Lung (tissue), 11 donors: ENCODE measurements at regions not wholly inside any gene's neighbourhood (a gene's known extent, or its start where the extent isn't known, plus 50 kb on each side); places are given as distances from the start of the nearest gene placed in this dataset.

Experiments used
- ATAC-seq: fragments of 200-7000 bp; cut with Tn5 transposase; one replicate; pipeline ENCODE4 v1.9.1; 2020; ENCODE audit warnings: moderate number of reproducible peaks; ENCODE audit not compliant: insufficient read depth, low FRiP score
- DNase-seq, 3 donors: peaks; one replicate each; pipeline ENCODE4 v3.0.0-alpha.2; 2013 to 2017
- H3K27ac ChIP-seq, 2 donors: one replicate each; pipeline ENCODE4 v1.5.1; 2013; ENCODE audit warnings: mild to moderate bottlenecking in 2 of 2, moderate library complexity in 2 of 2, control low read depth in 1 of 2, inconsistent platforms in 1 of 2, low read depth in 1 of 2, low read length in 1 of 2
- H3K27me3 ChIP-seq, 3 donors: one replicate each; pipeline ENCODE4 v1.5.1; 2013; ENCODE audit warnings: low read length in 2 of 3; ENCODE audit not compliant: control insufficient read depth in 3 of 3, insufficient read depth in 3 of 3
- H3K36me3 ChIP-seq, 4 donors: one replicate each; pipeline ENCODE4 v1.5.1; 2013; ENCODE audit warnings: low read length in 4 of 4, mild to moderate bottlenecking in 1 of 4, moderate library complexity in 1 of 4; ENCODE audit not compliant: control insufficient read depth in 4 of 4, insufficient read depth in 4 of 4
- H3K4me1 ChIP-seq, 5 donors: one replicate each; pipeline ENCODE4 v1.5.1; 2013; ENCODE audit warnings: low read length in 5 of 5, mild to moderate bottlenecking in 2 of 5, moderate library complexity in 1 of 5; ENCODE audit not compliant: control insufficient read depth in 5 of 5, insufficient read depth in 5 of 5
- H3K4me3 ChIP-seq: one replicate; pipeline ENCODE4 v1.5.1; 2013; ENCODE audit warnings: mild to moderate bottlenecking, control low read depth, moderate library complexity
- H3K9ac ChIP-seq, 2 donors: one replicate each; pipeline ENCODE4 v1.5.1; 2013; ENCODE audit warnings: low read length in 2 of 2, control low read depth in 1 of 2; ENCODE audit not compliant: insufficient read depth in 1 of 2
- H3K9me3 ChIP-seq, 4 donors: one replicate each; pipeline ENCODE4 v1.5.1; 2013; ENCODE audit warnings: low read length in 3 of 4, mild to moderate bottlenecking in 1 of 4, moderate library complexity in 1 of 4; ENCODE audit not compliant: control insufficient read depth in 4 of 4, insufficient read depth in 3 of 4
- WGBS, 2 donors: extraction: QIAGEN DNeasy Blood & Tissue Kit; methylation state at CpG; one replicate each; pipeline ENCODE4 v1.1.7; 2013; 5-methylcytosine and 5-hydroxymethylcytosine counted together
- TF ChIP-seq, protein P1 (sequence below): IDR thresholded peaks from 2 replicates; pipeline ENCODE4 v1.5.1; 2012; ENCODE audit warnings: mild to moderate bottlenecking; ENCODE audit errors: control extremely low read depth, extremely low read depth
- donor health status: control.
- donor health status: control.
- donor health status: Bipolar disorder and iron deficiency.
- donor health status: healthy.
- donor health status: DM: yes; HTN: yes; CAD: no.

DNA sequence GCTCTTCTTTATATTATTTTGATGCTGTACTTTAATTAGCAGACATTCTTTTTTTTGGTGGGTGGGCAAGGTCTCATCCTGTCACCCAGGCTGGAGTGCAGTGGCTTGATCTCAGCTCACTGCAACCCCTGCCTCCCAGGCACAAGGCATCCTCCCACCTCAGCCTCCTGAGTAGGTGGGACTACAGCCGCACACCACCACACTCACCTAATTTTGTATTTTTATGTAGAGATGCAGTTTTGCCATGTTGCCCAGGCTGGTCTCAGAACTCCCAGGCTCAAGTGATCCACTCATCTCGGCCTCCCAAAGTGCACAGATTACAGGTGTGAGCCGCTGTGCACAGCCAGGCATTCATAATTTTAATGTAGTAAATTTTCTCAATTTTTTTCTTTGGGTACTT lies 608.1 kb downstream of the ZNF385D start:
- H3K36me3 ChIP-seq = no peaks in the 10 kb centered on the region
- TF ChIP-seq, protein P1, sequence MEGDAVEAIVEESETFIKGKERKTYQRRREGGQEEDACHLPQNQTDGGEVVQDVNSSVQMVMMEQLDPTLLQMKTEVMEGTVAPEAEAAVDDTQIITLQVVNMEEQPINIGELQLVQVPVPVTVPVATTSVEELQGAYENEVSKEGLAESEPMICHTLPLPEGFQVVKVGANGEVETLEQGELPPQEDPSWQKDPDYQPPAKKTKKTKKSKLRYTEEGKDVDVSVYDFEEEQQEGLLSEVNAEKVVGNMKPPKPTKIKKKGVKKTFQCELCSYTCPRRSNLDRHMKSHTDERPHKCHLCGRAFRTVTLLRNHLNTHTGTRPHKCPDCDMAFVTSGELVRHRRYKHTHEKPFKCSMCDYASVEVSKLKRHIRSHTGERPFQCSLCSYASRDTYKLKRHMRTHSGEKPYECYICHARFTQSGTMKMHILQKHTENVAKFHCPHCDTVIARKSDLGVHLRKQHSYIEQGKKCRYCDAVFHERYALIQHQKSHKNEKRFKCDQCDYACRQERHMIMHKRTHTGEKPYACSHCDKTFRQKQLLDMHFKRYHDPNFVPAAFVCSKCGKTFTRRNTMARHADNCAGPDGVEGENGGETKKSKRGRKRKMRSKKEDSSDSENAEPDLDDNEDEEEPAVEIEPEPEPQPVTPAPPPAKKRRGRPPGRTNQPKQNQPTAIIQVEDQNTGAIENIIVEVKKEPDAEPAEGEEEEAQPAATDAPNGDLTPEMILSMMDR = no peak
- 89 to 96% methylated on average over 3 of the region's 3 CpGs for WGBS, 2 donors

DNA sequence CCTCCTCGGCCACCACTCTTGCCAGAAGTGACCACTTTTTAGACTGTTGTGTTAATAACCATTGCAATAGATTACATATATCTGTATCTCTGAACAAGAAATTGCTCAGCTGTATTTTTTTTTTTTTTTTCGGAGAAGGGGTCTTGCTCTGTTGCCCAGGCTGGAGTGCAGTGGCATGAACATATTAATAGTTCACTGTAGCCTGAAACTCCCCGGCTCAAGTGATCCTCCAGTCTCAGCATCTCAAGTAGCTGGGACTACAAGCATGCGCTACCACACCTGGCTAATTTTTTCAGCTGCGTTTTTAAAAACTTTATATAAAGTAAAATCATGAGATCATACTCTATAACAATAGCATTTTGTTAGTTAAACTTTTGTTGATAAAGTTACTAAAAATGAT lies 609.0 kb downstream of the ZNF385D start:
- H3K4me3 ChIP-seq = no peak overlapping the region
- no peaks in the 10 kb centered on the region for H3K4me1 ChIP-seq
- WGBS, 2 donors = 85 to 89% methylated on average over 5 of the region's 5 CpGs
- ATAC-seq (no peak), DNase-seq (no peak)
- H3K9ac ChIP-seq = no peak overlapping the region
- H3K9me3 ChIP-seq = peaks cover 0 to 3% (median under 1%) of the 10 kb centered on the region in 4 donors
- no peaks in the 10 kb centered on the region for H3K36me3 ChIP-seq
- no peaks in the 10 kb centered on the region for H3K27me3 ChIP-seq
- TF ChIP-seq, protein P1 = no peak
- H3K27ac ChIP-seq = no peak overlapping the region

More for the DNA sequence above, 608.1 kb downstream of the ZNF385D start:
- DNase-seq (no peak), ATAC-seq (no peak)
- H3K9me3 ChIP-seq = peaks cover 0 to 3% (median under 1%) of the 10 kb centered on the region in 4 donors
- no peaks in the 10 kb centered on the region for H3K4me1 ChIP-seq
- H3K27me3 ChIP-seq = no peaks in the 10 kb centered on the region
- no peak overlapping the region for H3K9ac ChIP-seq
- H3K4me3 ChIP-seq = no peak overlapping the region
- H3K27ac ChIP-seq = no peak overlapping the region

DNA sequence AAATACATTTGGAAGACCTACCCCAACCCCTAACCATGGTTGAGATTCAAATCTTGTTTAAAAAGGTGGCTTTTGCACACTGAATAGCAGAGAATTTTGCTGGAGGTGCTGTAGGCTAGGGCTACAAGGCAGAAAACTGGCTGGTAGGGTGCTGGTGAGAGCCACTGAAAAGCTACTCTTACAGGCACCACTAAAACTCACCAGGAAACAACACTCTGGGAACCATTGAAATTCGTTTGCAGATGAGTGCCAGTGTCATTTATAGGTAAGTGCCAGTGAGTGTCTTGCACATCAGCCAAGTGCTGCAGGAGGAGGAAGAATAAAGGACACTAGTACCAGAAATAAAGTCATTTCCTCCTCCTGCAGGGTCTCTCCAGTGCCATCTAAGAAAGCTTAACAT lies 610.2 kb downstream of the ZNF385D start:
- H3K9me3 ChIP-seq = peaks cover 0 to 3% (median under 1%) of the 10 kb centered on the region in 4 donors
- H3K27ac ChIP-seq = no peak overlapping the region
- no peaks in the 10 kb centered on the region for H3K4me1 ChIP-seq
- 14 to 15% methylated on average over 1 of the region's 1 CpG for WGBS, 2 donors
- H3K9ac ChIP-seq = no peak overlapping the region
- TF ChIP-seq, protein P1 = no peak
- H3K27me3 ChIP-seq = no peaks in the 10 kb centered on the region
- DNase-seq = no peak
- no peak overlapping the region for H3K4me3 ChIP-seq
- no peaks in the 10 kb centered on the region for H3K36me3 ChIP-seq
- ATAC-seq = no peak

DNA sequence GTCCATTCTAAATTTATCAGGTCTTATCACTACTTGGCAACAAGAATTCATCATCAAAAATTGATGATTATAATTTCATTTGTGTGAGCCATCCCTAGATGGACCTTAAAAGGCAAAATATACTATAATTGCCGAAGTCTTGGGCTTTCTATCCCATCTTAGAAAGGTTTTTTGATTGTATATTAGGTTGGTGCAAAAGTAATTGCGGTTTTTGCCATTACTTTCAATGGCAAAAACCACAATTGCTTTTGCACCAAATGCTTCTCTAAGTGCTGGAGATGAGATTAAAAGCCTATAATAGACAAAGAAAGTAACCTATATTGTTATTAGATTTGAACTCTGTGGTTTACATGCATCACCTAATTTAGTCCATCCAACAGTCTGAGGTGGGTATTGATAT lies 612.9 kb downstream of the ZNF385D start:
- H3K9me3 ChIP-seq = peaks cover 0 to 2% (median 0%) of the 10 kb centered on the region in 4 donors
- TF ChIP-seq, protein P1 = no peak
- no peaks in the 10 kb centered on the region for H3K27me3 ChIP-seq
- no peak overlapping the region for H3K27ac ChIP-seq
- no peaks in the 10 kb centered on the region for H3K4me1 ChIP-seq
- H3K36me3 ChIP-seq = no peaks in the 10 kb centered on the region
- no peak overlapping the region for H3K4me3 ChIP-seq
- H3K9ac ChIP-seq = no peak overlapping the region
- DNase-seq (no peak), ATAC-seq (no peak)
- 75 to 79% methylated on average over 2 of the region's 2 CpGs for WGBS, 2 donors
